BJ (cell line): ENCODE measurements at regions not wholly inside any gene's neighbourhood (a gene's known extent, or its start where the extent isn't known, plus 50 kb on each side); places are given as distances from the start of the nearest gene placed in this dataset.

Experiments
- CTCF ChIA-PET: fragments of 350-600 bp; formaldehyde crosslinking; extraction: SDS; loops from one replicate; lab custom pipeline; 2021; ENCODE audit warnings: antibody characterized with exemption, inconsistent platforms; lab: Yijun Ruan, JAX
- POLR2A ChIA-PET: fragments of 300-600 bp; sonication (Branson Sonifier 250); formaldehyde crosslinking; extraction: SDS; loops from one replicate; lab custom pipeline; 2021; ENCODE audit warnings: antibody characterized with exemption; lab: Charles Lee
- DNase-seq: peaks from one replicate; pipeline ENCODE4 v3.0.0-alpha.2; 2011; ENCODE audit warnings: low read depth
- H3K27me3 ChIP-seq: 2 replicates; pipeline ENCODE4 v1.6.0; 2011; ENCODE audit warnings: low read length; ENCODE audit not compliant: control insufficient read depth, insufficient read depth
- H3K36me3 ChIP-seq: 2 replicates; pipeline ENCODE4 v1.5.1; 2011; ENCODE audit warnings: low read length; ENCODE audit not compliant: control insufficient read depth, insufficient read depth
- H3K4me3 ChIP-seq: 2 replicates; pipeline ENCODE4 v1.5.1; 2011; ENCODE audit warnings: low read depth, mild to moderate bottlenecking, control low read depth, low read length
- TF ChIP-seq, protein P1 (sequence below): IDR thresholded peaks from 2 replicates; pipeline ENCODE4 v1.5.1; 2011; ENCODE audit warnings: low read depth, mild to moderate bottlenecking, control low read depth, inconsistent platforms, low read length, moderate library complexity; ENCODE audit not compliant: insufficient read depth

DNA sequence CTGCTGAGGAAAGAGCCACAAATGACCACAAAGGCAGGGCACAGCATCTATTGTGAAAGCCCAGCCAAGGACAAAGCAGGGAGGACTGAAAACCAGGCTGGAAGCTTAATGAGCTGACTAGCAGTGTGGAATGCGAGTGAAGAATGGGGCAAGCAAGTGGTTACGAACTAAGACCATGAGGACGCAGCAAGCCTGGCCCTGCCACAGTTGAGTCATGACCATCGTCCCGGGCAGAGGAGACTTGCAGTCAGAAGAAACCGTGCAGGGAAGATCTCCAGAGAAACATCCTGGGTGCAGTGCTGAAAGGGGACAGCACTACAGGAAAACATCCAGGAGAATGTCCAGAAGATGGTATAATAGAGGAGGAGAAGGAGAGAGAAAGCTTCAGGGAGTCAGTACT lies 120.5 kb upstream of the GYPC start:
- ChIA-PET CTCF (no interaction called here), POLR2A (no interaction called here)
- Histone ChIP-seq H3K27me3 (no peaks in the 10 kb centered on the region), H3K36me3 (no peaks in the 10 kb centered on the region), H3K4me3 (no peak overlapping the region)
- DNase-seq, result no peak
- TF ChIP-seq, protein P1, sequence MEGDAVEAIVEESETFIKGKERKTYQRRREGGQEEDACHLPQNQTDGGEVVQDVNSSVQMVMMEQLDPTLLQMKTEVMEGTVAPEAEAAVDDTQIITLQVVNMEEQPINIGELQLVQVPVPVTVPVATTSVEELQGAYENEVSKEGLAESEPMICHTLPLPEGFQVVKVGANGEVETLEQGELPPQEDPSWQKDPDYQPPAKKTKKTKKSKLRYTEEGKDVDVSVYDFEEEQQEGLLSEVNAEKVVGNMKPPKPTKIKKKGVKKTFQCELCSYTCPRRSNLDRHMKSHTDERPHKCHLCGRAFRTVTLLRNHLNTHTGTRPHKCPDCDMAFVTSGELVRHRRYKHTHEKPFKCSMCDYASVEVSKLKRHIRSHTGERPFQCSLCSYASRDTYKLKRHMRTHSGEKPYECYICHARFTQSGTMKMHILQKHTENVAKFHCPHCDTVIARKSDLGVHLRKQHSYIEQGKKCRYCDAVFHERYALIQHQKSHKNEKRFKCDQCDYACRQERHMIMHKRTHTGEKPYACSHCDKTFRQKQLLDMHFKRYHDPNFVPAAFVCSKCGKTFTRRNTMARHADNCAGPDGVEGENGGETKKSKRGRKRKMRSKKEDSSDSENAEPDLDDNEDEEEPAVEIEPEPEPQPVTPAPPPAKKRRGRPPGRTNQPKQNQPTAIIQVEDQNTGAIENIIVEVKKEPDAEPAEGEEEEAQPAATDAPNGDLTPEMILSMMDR, result no peak

DNA sequence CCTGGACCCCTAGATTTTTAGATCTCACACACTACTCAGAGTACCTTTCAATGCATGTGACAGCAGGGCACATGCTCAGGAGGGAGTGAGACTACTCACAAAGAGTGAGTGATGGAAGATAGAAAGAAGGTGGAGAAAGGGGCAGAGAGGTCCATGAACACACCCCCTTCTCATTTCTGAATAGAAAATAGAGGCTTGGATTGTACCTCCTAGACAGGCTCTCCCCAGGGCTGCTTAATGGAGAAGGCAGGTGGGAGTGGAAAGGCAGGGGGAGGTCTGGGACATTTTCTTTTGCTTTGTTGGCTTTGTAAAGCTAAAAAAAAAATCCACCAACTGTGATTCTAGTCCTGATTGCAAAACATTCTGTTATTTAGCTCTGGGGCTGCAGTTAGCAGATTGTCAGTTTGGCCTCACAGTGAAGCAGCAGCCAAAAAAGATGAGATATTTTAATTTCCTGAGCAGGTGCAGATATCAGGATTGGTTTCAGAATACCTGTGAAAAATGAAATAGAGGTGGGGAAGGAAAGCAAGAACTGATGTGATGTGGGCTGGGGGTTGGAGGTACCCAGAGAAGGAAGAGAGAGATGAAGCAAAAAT lies 119.3 kb upstream of the GYPC start:
- POLR2A ChIA-PET, result no interaction called here
- no peaks in the 10 kb centered on the region for H3K36me3 ChIP-seq
- CTCF ChIA-PET, result no interaction called here
- no peak overlapping the region for H3K4me3 ChIP-seq
- no peaks in the 10 kb centered on the region for H3K27me3 ChIP-seq
- DNase-seq, result no peak
- TF ChIP-seq, protein P1, result no peak

DNA sequence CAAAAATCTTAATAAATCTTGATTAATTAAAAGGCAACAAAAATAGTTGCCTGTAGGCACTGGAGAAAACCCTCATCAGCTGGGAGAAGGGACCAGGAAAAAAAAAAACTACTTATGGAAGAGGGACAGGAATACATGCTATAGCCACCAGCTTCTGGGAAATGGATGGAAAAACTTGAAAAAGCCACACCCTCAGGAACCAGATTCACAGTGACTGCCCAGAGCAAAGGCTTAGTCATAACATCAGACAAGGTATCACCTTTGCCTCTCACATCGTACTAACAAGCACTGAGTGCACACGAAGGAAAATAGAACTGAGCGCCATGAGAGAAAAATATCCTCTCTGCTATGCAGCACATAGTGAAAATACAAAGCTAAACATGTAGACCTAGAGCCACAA lies 116.9 kb upstream of the GYPC start:
- ChIA-PET CTCF (interaction anchor here (0.9 kb wide), 1 partner anchor 12 kb away, joined by 3 read pairs; no protein-coding TSS in a partner anchor), POLR2A (no interaction called here)
- Histone ChIP-seq H3K27me3 (no peaks in the 10 kb centered on the region), H3K4me3 (no peak overlapping the region), H3K36me3 (no peaks in the 10 kb centered on the region)
- DNase-seq, result no peak
- TF ChIP-seq, protein P1, result no peak

DNA sequence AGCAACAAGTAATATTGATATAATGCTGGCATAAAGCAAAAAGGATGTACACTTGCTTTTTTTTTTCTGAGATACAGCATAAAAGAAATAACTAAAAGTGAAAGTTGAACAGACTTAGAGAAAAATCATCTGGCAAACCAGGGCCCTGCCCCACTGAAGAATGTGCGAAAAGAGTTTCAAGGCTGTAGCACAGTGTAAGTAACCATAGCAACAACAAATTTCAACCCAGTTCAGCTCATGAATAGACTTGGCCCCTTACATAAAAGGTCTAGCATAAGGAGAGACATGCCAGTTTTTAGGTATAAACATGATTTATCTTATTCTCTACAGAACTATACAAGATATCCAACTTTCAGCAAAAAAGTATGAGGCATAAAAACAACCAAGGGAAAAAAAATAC lies 113.7 kb upstream of the GYPC start:
- POLR2A ChIA-PET, result no interaction called here
- Histone ChIP-seq H3K27me3 (no peaks in the 10 kb centered on the region), H3K4me3 (no peak overlapping the region), H3K36me3 (no peaks in the 10 kb centered on the region)
- CTCF ChIA-PET, result no interaction called here
- no peak for DNase-seq
- TF ChIP-seq, protein P1, result no peak

DNA sequence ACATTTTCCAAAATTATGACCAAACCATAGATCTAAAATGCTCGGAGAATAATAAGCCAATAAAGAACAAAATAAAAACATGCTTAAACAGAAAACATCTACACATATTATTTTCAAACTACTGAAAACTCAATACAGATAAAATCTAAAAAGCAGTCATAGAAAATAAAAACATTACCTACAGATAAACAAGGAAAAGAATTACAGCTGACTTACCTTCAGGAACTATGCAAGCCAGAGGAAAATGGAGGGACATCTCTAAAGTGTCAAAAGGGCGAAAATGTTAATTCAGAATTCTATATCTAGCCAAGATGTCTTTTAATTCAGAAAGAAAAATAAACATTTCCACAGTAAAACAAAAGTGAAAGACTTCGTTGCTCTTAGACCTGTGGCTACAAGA lies 112.9 kb upstream of the GYPC start:
- no peaks in the 10 kb centered on the region for H3K36me3 ChIP-seq
- DNase-seq, result no peak

More for the DNA sequence above, 112.9 kb upstream of the GYPC start:
- ChIA-PET CTCF (no interaction called here), POLR2A (no interaction called here)
- TF ChIP-seq, protein P1, result no peak
- Histone ChIP-seq H3K4me3 (no peak overlapping the region), H3K27me3 (no peaks in the 10 kb centered on the region)
